Transverse colon (tissue), 4 donors: ENCODE measurements at regions not wholly inside any gene's neighbourhood (a gene's known extent, or its start where the extent isn't known, plus 50 kb on each side); places are given as distances from the start of the nearest gene placed in this dataset.

Source experiments
- DNase-seq: peaks from one replicate; pipeline ENCODE4 v3.0.0-alpha.2; 2019
- H3K27ac ChIP-seq, 4 donors: fragments of 200-600 bp; sonication (generic); 2 replicates each; pipeline ENCODE4 v1.5.1; 2016 to 2018; ENCODE audit warnings: inconsistent platforms in 4 of 4
- H3K27me3 ChIP-seq: fragments of 200-600 bp; sonication (generic); 2 replicates; pipeline ENCODE4 v1.5.1; 2017; ENCODE audit warnings: inconsistent platforms
- H3K36me3 ChIP-seq, 4 donors: fragments of 200-600 bp; sonication (generic); 2 replicates each; pipeline ENCODE4 v1.5.1; 2017 to 2019; ENCODE audit warnings: inconsistent platforms in 4 of 4
- H3K4me1 ChIP-seq, 4 donors: fragments of 200-600 bp; sonication (generic); 2 replicates each; pipeline ENCODE4 v1.5.1; 2017 to 2020; ENCODE audit warnings: inconsistent platforms in 4 of 4
- H3K4me3 ChIP-seq, 4 donors: fragments of 200-600 bp; sonication (generic); 1 replicate in 1 of 4; 2 replicates in 3 of 4; pipeline versions ENCODE4 v1.5.1 to v1.6.1; 2017 to 2019; ENCODE audit warnings: inconsistent platforms in 4 of 4
- H3K9me3 ChIP-seq, 2 donors: fragments of 200-600 bp; sonication (generic); 2 replicates each; pipeline ENCODE4 v1.5.1; 2017 to 2019; ENCODE audit warnings: inconsistent platforms in 2 of 2
- CTCF ChIP-seq, 5 experiments: fragments of 200-600 bp in 3 of 5; fragments of 450-650 bp in 2 of 5; sonication (generic) in 3 of 5; IDR thresholded peaks; 1 replicate in 2 of 5; 2 replicates in 3 of 5; pipeline ENCODE4 v1.5.1; 2016 to 2017; ENCODE audit warnings: antibody characterized with exemption in 5 of 5, inconsistent platforms in 3 of 5, mild to moderate bottlenecking in 2 of 5, moderate library complexity in 1 of 5
- EP300 ChIP-seq: sonication (generic); formaldehyde crosslinking; IDR thresholded peaks from one replicate; pipeline ENCODE4 v1.6.1; 2017; ENCODE audit warnings: antibody characterized with exemption, low read depth
- POLR2A ChIP-seq: fragments of 450-650 bp; IDR thresholded peaks from one replicate; pipeline ENCODE4 v1.6.1; 2016; ENCODE audit warnings: antibody characterized with exemption, mild to moderate bottlenecking, moderate library complexity
- POLR2AphosphoS5 ChIP-seq, 3 donors: sonication (generic); formaldehyde crosslinking; IDR thresholded peaks; one replicate each; pipeline ENCODE4 v1.6.1; 2016; ENCODE audit warnings: antibody characterized with exemption in 3 of 3
- WGBS, 2 donors: methylation state at CpG; one replicate each; pipeline ENCODE4 v1.1.5; 2018; ENCODE audit warnings: low coverage in 1 of 2; 5-methylcytosine and 5-hydroxymethylcytosine counted together
- in situ Hi-C, 4 donors: fragments of 200-750 bp; cut with MboI; loops; one replicate each; pipeline versions ENCODE4 v1.15.0 to v1.15.1; 2017; ENCODE audit warnings: low sequenced_read_pairs in 3 of 4, low pct_ligation_motif_present in 1 of 4, low pct_unique_long_range_greater_than_20kb in 1 of 4
- intact Hi-C: fragments of 100-400 bp; cut with DNase I; formaldehyde crosslinking; loops from one replicate; pipeline ENCODE4 v1.15.1; 2023; ENCODE audit warnings: low total_unique reads

DNA sequence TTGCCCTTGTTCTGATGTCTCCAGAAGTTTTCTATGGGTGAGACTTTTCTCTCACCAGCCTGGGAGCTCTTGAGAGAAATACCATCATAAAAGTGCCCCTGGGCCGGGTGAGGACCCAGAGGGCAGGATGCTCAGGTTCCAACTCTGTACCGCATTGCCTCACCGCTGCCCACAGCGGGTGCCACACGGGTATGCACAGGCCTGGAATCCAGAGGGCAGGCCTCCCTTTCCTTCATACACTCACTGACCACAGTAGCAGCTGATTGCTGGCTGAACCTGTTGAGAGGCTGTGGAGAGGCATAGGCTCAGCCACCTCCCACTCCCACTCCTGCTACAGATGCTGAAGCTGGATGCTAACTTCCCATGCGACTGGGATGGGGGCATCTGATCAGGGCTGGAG, 293.8 kb downstream of the CYP26B1 start:
- intact Hi-C loops (no loop called here), in situ Hi-C loops (no loop called here)
- WGBS, 2 donors = 89% methylated on average over 6 of the region's 6 CpGs; no CpG with 5 or more reads in 1 of the 2 donors
- H3K27ac ChIP-seq = no peak overlapping the region
- DNase-seq = no peak
- no peak overlapping the region for H3K4me3 ChIP-seq
- no peaks in the 10 kb centered on the region for H3K9me3 ChIP-seq
- no peaks in the 10 kb centered on the region for H3K27me3 ChIP-seq
- peaks cover 0 to 3% (median 0%) of the 10 kb centered on the region in 4 donors for H3K4me1 ChIP-seq
- no peaks in the 10 kb centered on the region for H3K36me3 ChIP-seq
- TF ChIP-seq EP300 (no peak), POLR2A (no peak), CTCF (IDR thresholded peaks at IDR 0.05) (no peak), POLR2AphosphoS5 (IDR thresholded peaks at IDR 0.05) (no peak)

DNA sequence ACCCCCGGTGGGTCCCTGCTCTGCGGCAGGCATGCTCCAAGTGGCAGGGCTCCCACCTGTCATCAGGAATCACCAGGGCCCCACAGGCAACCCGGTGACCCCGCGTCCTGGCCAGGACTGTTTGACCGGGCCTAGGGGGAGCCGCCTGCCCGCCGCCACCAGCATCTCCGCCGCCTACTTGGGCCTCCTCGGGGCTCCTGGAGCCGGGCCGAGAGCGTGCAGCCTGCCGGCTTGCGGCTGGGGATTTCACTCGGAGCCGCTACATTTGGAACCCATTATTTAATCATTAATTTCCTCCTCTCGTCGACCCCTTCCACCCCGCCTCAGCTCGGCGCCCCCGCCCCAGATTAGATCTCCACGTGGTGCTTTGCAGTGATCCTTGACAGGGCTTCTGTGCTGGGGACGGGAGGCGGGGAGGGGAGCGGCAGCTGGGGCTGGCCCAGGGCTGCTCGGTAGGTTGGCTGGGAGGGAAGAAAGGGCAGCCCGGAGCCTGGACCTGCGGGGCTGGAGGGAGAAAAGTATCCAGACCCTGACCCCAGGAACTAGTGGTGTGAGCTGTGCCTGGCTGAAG, 295.4 kb downstream of the CYP26B1 start:
- intact Hi-C loops = no loop called here
- H3K4me1 ChIP-seq = peaks cover 0 to 3% (median 0%) of the 10 kb centered on the region in 4 donors
- H3K27me3 ChIP-seq = no peaks in the 10 kb centered on the region
- H3K4me3 ChIP-seq = no peak overlapping the region
- no peak overlapping the region for H3K27ac ChIP-seq
- no peaks in the 10 kb centered on the region for H3K9me3 ChIP-seq
- 33% methylated on average over 3 to 31 of the region's 32 CpGs for WGBS, 2 donors
- DNase-seq = no peak
- TF ChIP-seq POLR2AphosphoS5 (IDR thresholded peaks at IDR 0.05) = no peak
- TF ChIP-seq POLR2A = no peak
- H3K36me3 ChIP-seq = no peaks in the 10 kb centered on the region
- in situ Hi-C loops = no loop called here

DNA sequence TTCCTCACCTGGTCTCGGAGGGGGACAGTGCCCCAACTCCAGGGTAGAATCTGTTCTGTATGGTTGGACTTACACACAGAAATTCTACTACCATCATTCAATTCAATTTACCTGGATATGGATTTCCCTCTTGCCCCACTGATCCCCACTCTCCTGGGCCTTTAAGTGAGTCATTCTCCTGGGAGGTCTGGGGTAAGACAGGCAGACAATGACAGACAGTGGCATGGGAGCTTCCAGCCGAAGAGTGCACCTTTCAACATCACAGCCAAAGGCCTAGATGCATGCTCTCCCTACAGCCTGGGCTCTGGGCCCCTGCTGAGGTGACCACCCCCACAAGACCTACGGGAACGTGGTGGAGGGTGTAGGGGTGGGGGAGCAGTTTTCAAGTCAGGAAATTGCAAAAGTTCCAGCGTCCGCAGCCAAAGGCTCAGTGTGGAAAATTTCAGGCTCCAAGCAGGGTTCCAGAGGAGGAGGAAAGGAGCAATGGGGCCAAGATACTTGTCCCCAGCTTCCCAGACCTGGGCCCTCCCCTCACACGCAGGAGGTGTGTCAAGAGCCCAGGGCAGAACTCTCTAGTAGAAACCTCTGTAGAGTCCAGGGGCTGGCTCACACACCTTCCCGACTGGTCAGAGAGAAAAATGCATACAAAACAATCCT, 296.4 kb downstream of the CYP26B1 start:
- H3K9me3 ChIP-seq = no peaks in the 10 kb centered on the region
- no peak overlapping the region for H3K27ac ChIP-seq
- in situ Hi-C loops (no loop called here), intact Hi-C loops (no loop called here)
- TF ChIP-seq CTCF (IDR thresholded peaks at IDR 0.05) = no peak
- no peak for TF ChIP-seq POLR2AphosphoS5 (IDR thresholded peaks at IDR 0.05)
- no peak for TF ChIP-seq POLR2A
- TF ChIP-seq EP300 = no peak
- no peaks in the 10 kb centered on the region for H3K36me3 ChIP-seq
- H3K4me3 ChIP-seq = no peak overlapping the region
- H3K27me3 ChIP-seq = no peaks in the 10 kb centered on the region
- H3K4me1 ChIP-seq = peaks cover 0 to 3% (median 0%) of the 10 kb centered on the region in 4 donors
- WGBS, 2 donors = 60% methylated on average over 8 of the region's 8 CpGs; no CpG with 5 or more reads in 1 of the 2 donors
- no peak for DNase-seq

DNA sequence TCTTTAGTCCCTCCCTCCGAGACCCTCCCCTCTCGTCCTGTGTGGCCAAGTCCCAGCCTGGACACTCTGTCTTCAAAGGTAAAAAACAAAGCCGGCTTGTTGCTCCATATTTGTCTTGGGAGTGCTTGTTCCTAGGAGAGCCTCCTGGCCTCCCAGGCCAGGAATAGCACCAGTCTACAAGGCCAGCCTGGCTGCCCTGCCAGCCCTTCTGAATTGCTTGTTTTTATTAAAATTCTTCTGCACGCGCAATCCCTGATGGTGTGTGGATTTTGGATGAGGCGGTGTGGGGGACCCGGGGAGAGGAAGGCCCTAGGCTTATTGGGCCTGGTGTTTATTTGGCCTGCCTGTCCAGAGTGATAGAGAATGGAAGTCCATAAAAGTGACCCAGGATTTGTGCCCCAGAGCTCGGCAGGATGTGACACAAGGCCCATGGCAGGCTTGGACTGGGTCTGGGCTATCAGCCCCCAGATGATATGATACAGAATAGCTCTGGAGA, 297.3 kb downstream of the CYP26B1 start:
- DNase-seq = no peak
- Histone ChIP-seq H3K9me3 (no peaks in the 10 kb centered on the region), H3K27me3 (no peaks in the 10 kb centered on the region), H3K27ac (no peak overlapping the region), H3K4me3 (no peak overlapping the region), H3K4me1 (peaks cover 0 to 3% (median 0%) of the 10 kb centered on the region in 4 donors), H3K36me3 (no peaks in the 10 kb centered on the region)
- 80% methylated on average over 1 to 8 of the region's 8 CpGs for WGBS, 2 donors
- TF ChIP-seq EP300 = no peak
- no peak for TF ChIP-seq POLR2AphosphoS5 (IDR thresholded peaks at IDR 0.05)
- TF ChIP-seq POLR2A = no peak
- TF ChIP-seq CTCF (IDR thresholded peaks at IDR 0.05) = no peak
- intact Hi-C loops = no loop called here
- in situ Hi-C loops = no loop called here
